H9 (cell line): ENCODE measurements at regions not wholly inside any gene's neighbourhood (a gene's known extent, or its start where the extent isn't known, plus 50 kb on each side); places are given as distances from the start of the nearest gene placed in this dataset.

Experiments
- DNase-seq: peaks from one replicate; pipeline ENCODE4 v3.0.0-alpha.2; 2017
- H2AFZ ChIP-seq: one replicate; pipeline ENCODE4 v1.6.1; 2013; ENCODE audit warnings: mild to moderate bottlenecking, low read length, control low read depth, moderate library complexity
- H2AK5ac ChIP-seq: 2 replicates; pipeline ENCODE4 v1.6.1; 2013; ENCODE audit warnings: low read length, control low read depth, mixed read lengths; ENCODE audit not compliant: insufficient read length
- H2BK120ac ChIP-seq: one replicate; pipeline ENCODE4 v1.6.1; 2013; ENCODE audit warnings: low read depth, mild to moderate bottlenecking, low read length, control low read depth, inconsistent platforms; ENCODE audit not compliant: poor library complexity, severe bottlenecking
- H2BK12ac ChIP-seq: 2 replicates; pipeline ENCODE4 v1.6.1; 2013; ENCODE audit warnings: low read length, control low read depth, mixed read lengths, low read depth; ENCODE audit not compliant: insufficient read length
- H2BK15ac ChIP-seq: 2 replicates; pipeline ENCODE4 v1.6.1; 2013; ENCODE audit warnings: low read depth, low read length, control low read depth
- H2BK20ac ChIP-seq: one replicate; pipeline ENCODE4 v1.6.1; 2013; ENCODE audit warnings: low read depth, mild to moderate bottlenecking, low read length, control low read depth, inconsistent platforms; ENCODE audit not compliant: poor library complexity, severe bottlenecking
- H2BK5ac ChIP-seq: 2 replicates; pipeline ENCODE4 v1.6.1; 2013; ENCODE audit warnings: low read length, control low read depth, mixed read lengths; ENCODE audit not compliant: insufficient read length
- H3K14ac ChIP-seq: 2 replicates; pipeline ENCODE4 v1.6.1; 2013; ENCODE audit warnings: low read length, control low read depth; ENCODE audit not compliant: insufficient read depth
- H3K18ac ChIP-seq: 2 replicates; pipeline ENCODE4 v1.6.1; 2013; ENCODE audit warnings: low read depth, mild to moderate bottlenecking, mixed read lengths, low read length, control low read depth; ENCODE audit not compliant: insufficient read length
- H3K23ac ChIP-seq: 2 replicates; pipeline ENCODE4 v1.6.1; 2013; ENCODE audit warnings: low read length, control low read depth, mixed read lengths, low read depth; ENCODE audit not compliant: insufficient read length
- H3K23me2 ChIP-seq: 2 replicates; pipeline ENCODE4 v1.6.1; 2013; ENCODE audit warnings: low read depth, mild to moderate bottlenecking, mixed read lengths, low read length, control low read depth; ENCODE audit not compliant: insufficient read length, poor library complexity, severe bottlenecking
- H3K27ac ChIP-seq: 2 replicates; pipeline ENCODE4 v1.5.1; 2013; ENCODE audit warnings: low read length, control low read depth, mixed read lengths, low read depth; ENCODE audit not compliant: insufficient read length
- H3K27me3 ChIP-seq: 2 replicates; pipeline ENCODE4 v1.6.1; 2013; ENCODE audit warnings: low read length, control low read depth, inconsistent platforms; ENCODE audit not compliant: insufficient read depth
- H3K4ac ChIP-seq: 2 replicates; pipeline ENCODE4 v1.6.1; 2013; ENCODE audit warnings: low read depth, mild to moderate bottlenecking, control low read depth, inconsistent platforms, low read length, moderate library complexity
- H3K4me1 ChIP-seq: 2 replicates; pipeline ENCODE4 v1.6.1; 2013; ENCODE audit warnings: low read length, control low read depth, inconsistent platforms; ENCODE audit not compliant: insufficient read depth
- H3K4me2 ChIP-seq: 2 replicates; pipeline ENCODE4 v1.6.1; 2013; ENCODE audit warnings: low read length, control low read depth, mixed read lengths; ENCODE audit not compliant: insufficient read length, insufficient read depth
- H3K56ac ChIP-seq: 2 replicates; pipeline ENCODE4 v1.6.1; 2013; ENCODE audit warnings: low read depth, mild to moderate bottlenecking, mixed read lengths, low read length, control low read depth; ENCODE audit not compliant: insufficient read length
- H3K79me1 ChIP-seq: 2 replicates; pipeline ENCODE4 v1.6.1; 2013; ENCODE audit warnings: low read depth, mild to moderate bottlenecking, moderate library complexity, low read length, control low read depth, inconsistent platforms; ENCODE audit not compliant: insufficient read depth, poor library complexity, severe bottlenecking
- H3K79me2 ChIP-seq: 2 replicates; pipeline ENCODE4 v1.6.1; 2013; ENCODE audit warnings: low read length, control low read depth, inconsistent platforms; ENCODE audit not compliant: insufficient read depth
- H3K9ac ChIP-seq: 2 replicates; pipeline ENCODE4 v1.6.1; 2013; ENCODE audit warnings: low read length, control low read depth, mixed read lengths; ENCODE audit not compliant: insufficient read length; ENCODE audit errors: extremely low read depth
- H3K9me3 ChIP-seq: one replicate; pipeline ENCODE4 v1.6.1; 2013; ENCODE audit warnings: low read depth, low read length, inconsistent platforms; ENCODE audit not compliant: control insufficient read depth
- H3T11ph ChIP-seq: one replicate; pipeline ENCODE4 v1.6.1; 2013; ENCODE audit warnings: mild to moderate bottlenecking, low read length, control low read depth, inconsistent platforms
- H4K20me1 ChIP-seq: one replicate; pipeline ENCODE4 v1.6.1; 2013; ENCODE audit not compliant: control insufficient read depth, insufficient read length, insufficient read depth
- H4K5ac ChIP-seq: 2 replicates; pipeline ENCODE4 v1.6.1; 2013; ENCODE audit warnings: low read depth, mild to moderate bottlenecking, mixed read lengths, low read length, control low read depth; ENCODE audit not compliant: insufficient read length
- H4K8ac ChIP-seq: replicated peaks from 2 replicates; pipeline ENCODE4 v1.6.1; 2013; ENCODE audit warnings: low read length, control low read depth, mixed read lengths, low read depth; ENCODE audit not compliant: insufficient read length
- H4K91ac ChIP-seq: 2 replicates; pipeline ENCODE4 v1.6.1; 2013; ENCODE audit warnings: low read depth, mild to moderate bottlenecking, moderate library complexity, mixed read lengths, low read length, control low read depth; ENCODE audit not compliant: insufficient read length
- H3K27ac Mint-ChIP-seq, 3 experiments: 2 replicates in 2 of 3; 3 replicates in 1 of 3; pipeline ENCODE4 v1.8.0; 2020 to 2021; ENCODE audit warnings: mixed read lengths in 3 of 3, mild to moderate bottlenecking in 1 of 3, moderate library complexity in 1 of 3
- H3K27me3 Mint-ChIP-seq: 2 replicates; pipeline ENCODE4 v1.8.0; 2021; ENCODE audit warnings: low read depth, mild to moderate bottlenecking, moderate library complexity, mixed read lengths
- H3K36me3 Mint-ChIP-seq, 3 experiments: 2 replicates in 2 of 3; 3 replicates in 1 of 3; pipeline ENCODE4 v1.8.0; 2020 to 2021; ENCODE audit warnings: low read depth in 3 of 3, mixed read lengths in 3 of 3; ENCODE audit not compliant: insufficient read depth in 1 of 3
- H3K4me1 Mint-ChIP-seq, 2 experiments: 2 replicates each; pipeline ENCODE4 v1.8.0; 2020; ENCODE audit warnings: mixed read lengths in 2 of 2
- H3K4me3 Mint-ChIP-seq, 2 experiments: 2 replicates in 1 of 2; 3 replicates in 1 of 2; pipeline ENCODE4 v1.8.0; 2020 to 2021; ENCODE audit warnings: mild to moderate bottlenecking in 2 of 2, mixed read lengths in 2 of 2, moderate library complexity in 1 of 2
- H3K9me3 Mint-ChIP-seq, 2 experiments: 2 replicates in 1 of 2; 3 replicates in 1 of 2; pipeline ENCODE4 v1.8.0; 2020; ENCODE audit warnings: mild to moderate bottlenecking in 2 of 2, mixed read lengths in 2 of 2, moderate library complexity in 1 of 2
- TF ChIP-seq, protein P1 (sequence below): fragments of 200-600 bp; sonication (generic); conservative IDR thresholded peaks from 3 replicates; pipeline ENCODE4 v1.8.0; 2021; ENCODE audit warnings: antibody characterized with exemption, mild to moderate bottlenecking

DNA sequence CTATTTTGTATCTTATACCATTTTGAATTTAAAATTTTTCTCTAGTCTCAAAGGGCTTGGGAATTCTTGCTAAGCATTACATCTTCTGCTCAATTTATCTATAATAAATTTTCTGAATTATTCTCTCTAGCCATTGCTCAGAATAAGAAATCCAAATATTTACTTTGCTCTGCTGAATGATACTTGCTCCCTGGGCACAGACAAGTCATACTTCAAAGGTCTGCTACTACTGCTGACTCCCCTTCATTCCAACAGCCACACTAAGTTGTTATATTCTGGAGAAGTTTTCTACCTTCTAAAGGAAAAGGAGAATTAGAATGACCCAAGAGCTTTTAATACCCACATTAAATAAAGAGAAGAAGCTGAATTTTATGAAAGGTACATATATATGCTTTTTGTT, 460.3 kb upstream of the ZNF717 start:
- Histone ChIP-seq H2BK15ac (no peak overlapping the region), H4K91ac (no peak overlapping the region), H3K27me3 (no peaks in the 10 kb centered on the region), H3K79me1 (no peaks in the 10 kb centered on the region), H3K4me1 (no peaks in the 10 kb centered on the region), H3K23me2 (no peaks in the 10 kb centered on the region), H2AK5ac (no peak overlapping the region), H2BK5ac (no peak overlapping the region), H3K9me3 (no peaks in the 10 kb centered on the region), H3K4ac (no peak overlapping the region), H2BK12ac (no peak overlapping the region), H3K23ac (no peak overlapping the region), H3K79me2 (no peaks in the 10 kb centered on the region), H4K8ac (no peak overlapping the region), H2BK120ac (no peak overlapping the region), H3K56ac (no peak overlapping the region), H3T11ph (no peak overlapping the region), H4K5ac (no peak overlapping the region), H4K20me1 (no peaks in the 10 kb centered on the region), H2AFZ (no peak overlapping the region), H3K14ac (no peak overlapping the region), H3K4me2 (no peak overlapping the region), H3K27ac (no peak overlapping the region), H2BK20ac (no peak overlapping the region), H3K9ac (no peak overlapping the region), H3K18ac (no peak overlapping the region)
- Mint-ChIP-seq H3K4me1 (peaks cover 19 to 21% of the 10 kb centered on the region in 2 experiments), H3K27ac (no peak overlapping the region), H3K4me3 (no peak overlapping the region), H3K27me3 (no peaks in the 10 kb centered on the region), H3K9me3 (no peaks in the 10 kb centered on the region; a peak in 4 of 5 replicates), H3K36me3 (peaks cover 0 to 4% (median 3%) of the 10 kb centered on the region in 3 experiments; a peak in 2 of 7 replicates)
- TF ChIP-seq, protein P1, sequence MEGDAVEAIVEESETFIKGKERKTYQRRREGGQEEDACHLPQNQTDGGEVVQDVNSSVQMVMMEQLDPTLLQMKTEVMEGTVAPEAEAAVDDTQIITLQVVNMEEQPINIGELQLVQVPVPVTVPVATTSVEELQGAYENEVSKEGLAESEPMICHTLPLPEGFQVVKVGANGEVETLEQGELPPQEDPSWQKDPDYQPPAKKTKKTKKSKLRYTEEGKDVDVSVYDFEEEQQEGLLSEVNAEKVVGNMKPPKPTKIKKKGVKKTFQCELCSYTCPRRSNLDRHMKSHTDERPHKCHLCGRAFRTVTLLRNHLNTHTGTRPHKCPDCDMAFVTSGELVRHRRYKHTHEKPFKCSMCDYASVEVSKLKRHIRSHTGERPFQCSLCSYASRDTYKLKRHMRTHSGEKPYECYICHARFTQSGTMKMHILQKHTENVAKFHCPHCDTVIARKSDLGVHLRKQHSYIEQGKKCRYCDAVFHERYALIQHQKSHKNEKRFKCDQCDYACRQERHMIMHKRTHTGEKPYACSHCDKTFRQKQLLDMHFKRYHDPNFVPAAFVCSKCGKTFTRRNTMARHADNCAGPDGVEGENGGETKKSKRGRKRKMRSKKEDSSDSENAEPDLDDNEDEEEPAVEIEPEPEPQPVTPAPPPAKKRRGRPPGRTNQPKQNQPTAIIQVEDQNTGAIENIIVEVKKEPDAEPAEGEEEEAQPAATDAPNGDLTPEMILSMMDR: no peak
- no peak for DNase-seq
